SK-N-SH treated with all-trans-retinoic acid at 6 μM for 48 hours (cell line): ENCODE measurements at regions not wholly inside any gene's neighbourhood (a gene's known extent, or its start where the extent isn't known, plus 50 kb on each side); places are given as distances from the start of the nearest gene placed in this dataset.

Experiments used
- ARNTL ChIP-seq: fragments of 450-650 bp; formaldehyde crosslinking; IDR thresholded peaks from 2 replicates; pipeline ENCODE4 v1.5.0; 2020; ENCODE audit warnings: low read depth, mild to moderate bottlenecking, moderate library complexity, borderline replicate concordance
- CSDC2 ChIP-seq: fragments of 250-450 bp; sonication (Bioruptor Pico); IDR thresholded peaks from 2 replicates; pipeline ENCODE4 v1.5.0; 2020; ENCODE audit warnings: mild to moderate bottlenecking, moderate library complexity
- OSR1 ChIP-seq: fragments of 250-450 bp; sonication (Bioruptor Pico); IDR thresholded peaks from 2 replicates; pipeline ENCODE4 v1.8.0; 2022; ENCODE audit warnings: moderate library complexity, mild to moderate bottlenecking, inconsistent platforms
- SNAI2 ChIP-seq: fragments of 250-450 bp; sonication (Bioruptor Pico); IDR thresholded peaks from 2 replicates; pipeline ENCODE4 v1.5.0; 2020; ENCODE audit warnings: mild to moderate bottlenecking, moderate library complexity
- TCF4 ChIP-seq: fragments of 250-450 bp; sonication (Bioruptor Pico); IDR thresholded peaks from 2 replicates; pipeline ENCODE4 v1.8.0; 2021; ENCODE audit warnings: mild to moderate bottlenecking, moderate library complexity, borderline replicate concordance
- TF ChIP-seq, protein P1 (sequence below): fragments of 250-450 bp; sonication (Bioruptor Pico); IDR thresholded peaks from 2 replicates; pipeline ENCODE4 v1.8.0; 2021; ENCODE audit warnings: low read depth, mild to moderate bottlenecking, moderate library complexity, borderline replicate concordance
- TF ChIP-seq, protein P2 (sequence below): fragments of 250-450 bp; sonication (Bioruptor Pico); IDR thresholded peaks from 2 replicates; pipeline ENCODE4 v1.5.1; 2021; ENCODE audit warnings: mild to moderate bottlenecking, moderate library complexity
- TF ChIP-seq, protein P3 (sequence below): fragments of 250-450 bp; sonication (Bioruptor Pico); IDR thresholded peaks from 2 replicates; pipeline ENCODE4 v1.5.1; 2020; ENCODE audit warnings: low read depth, mild to moderate bottlenecking, moderate library complexity
- TF ChIP-seq, protein P4 (sequence below): fragments of 250-450 bp; sonication (Bioruptor Pico); IDR thresholded peaks from 2 replicates; pipeline ENCODE4 v1.8.0; 2020; ENCODE audit warnings: mild to moderate bottlenecking, moderate library complexity, borderline replicate concordance

DNA sequence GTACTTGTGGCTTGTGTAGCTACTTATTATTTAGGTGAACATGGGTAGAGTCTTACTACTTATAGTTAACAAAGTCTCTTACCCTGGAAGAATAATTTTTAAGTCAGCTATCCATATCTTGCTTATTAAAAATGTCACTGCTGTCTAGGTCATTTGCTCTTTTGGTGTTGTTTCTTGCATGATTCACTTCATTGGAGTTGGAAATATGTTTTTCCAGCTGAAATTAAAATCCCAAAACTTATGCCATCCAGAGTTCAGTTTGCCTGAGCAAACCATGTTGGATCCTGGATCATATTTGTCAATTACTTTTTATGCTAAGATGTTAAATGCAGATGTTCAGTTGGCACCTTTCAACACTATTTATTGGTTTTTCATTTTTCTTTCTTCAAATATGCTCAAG is 421.0 kb upstream of the RBMS3 start:
- TF ChIP-seq, protein P1, sequence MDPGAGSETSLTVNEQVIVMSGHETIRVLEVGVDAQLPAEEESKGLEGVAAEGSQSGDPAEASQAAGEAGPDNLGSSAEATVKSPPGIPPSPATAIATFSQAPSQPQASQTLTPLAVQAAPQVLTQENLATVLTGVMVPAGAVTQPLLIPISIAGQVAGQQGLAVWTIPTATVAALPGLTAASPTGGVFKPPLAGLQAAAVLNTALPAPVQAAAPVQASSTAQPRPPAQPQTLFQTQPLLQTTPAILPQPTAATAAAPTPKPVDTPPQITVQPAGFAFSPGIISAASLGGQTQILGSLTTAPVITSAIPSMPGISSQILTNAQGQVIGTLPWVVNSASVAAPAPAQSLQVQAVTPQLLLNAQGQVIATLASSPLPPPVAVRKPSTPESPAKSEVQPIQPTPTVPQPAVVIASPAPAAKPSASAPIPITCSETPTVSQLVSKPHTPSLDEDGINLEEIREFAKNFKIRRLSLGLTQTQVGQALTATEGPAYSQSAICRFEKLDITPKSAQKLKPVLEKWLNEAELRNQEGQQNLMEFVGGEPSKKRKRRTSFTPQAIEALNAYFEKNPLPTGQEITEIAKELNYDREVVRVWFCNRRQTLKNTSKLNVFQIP (CRISPR knock-in tag) = no peak
- TF ChIP-seq, protein P2, sequence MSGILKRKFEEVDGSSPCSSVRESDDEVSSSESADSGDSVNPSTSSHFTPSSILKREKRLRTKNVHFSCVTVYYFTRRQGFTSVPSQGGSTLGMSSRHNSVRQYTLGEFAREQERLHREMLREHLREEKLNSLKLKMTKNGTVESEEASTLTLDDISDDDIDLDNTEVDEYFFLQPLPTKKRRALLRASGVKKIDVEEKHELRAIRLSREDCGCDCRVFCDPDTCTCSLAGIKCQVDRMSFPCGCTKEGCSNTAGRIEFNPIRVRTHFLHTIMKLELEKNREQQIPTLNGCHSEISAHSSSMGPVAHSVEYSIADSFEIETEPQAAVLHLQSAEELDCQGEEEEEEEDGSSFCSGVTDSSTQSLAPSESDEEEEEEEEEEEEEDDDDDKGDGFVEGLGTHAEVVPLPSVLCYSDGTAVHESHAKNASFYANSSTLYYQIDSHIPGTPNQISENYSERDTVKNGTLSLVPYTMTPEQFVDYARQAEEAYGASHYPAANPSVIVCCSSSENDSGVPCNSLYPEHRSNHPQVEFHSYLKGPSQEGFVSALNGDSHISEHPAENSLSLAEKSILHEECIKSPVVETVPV = no peak
- TF ChIP-seq, protein P3, sequence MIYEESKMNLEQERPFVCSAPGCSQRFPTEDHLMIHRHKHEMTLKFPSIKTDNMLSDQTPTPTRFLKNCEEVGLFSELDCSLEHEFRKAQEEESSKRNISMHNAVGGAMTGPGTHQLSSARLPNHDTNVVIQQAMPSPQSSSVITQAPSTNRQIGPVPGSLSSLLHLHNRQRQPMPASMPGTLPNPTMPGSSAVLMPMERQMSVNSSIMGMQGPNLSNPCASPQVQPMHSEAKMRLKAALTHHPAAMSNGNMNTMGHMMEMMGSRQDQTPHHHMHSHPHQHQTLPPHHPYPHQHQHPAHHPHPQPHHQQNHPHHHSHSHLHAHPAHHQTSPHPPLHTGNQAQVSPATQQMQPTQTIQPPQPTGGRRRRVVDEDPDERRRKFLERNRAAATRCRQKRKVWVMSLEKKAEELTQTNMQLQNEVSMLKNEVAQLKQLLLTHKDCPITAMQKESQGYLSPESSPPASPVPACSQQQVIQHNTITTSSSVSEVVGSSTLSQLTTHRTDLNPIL = no peak
- TF ChIP-seq SNAI2 (CRISPR knock-in tag) (no peak), TCF4 (CRISPR knock-in tag) (no peak), OSR1 (CRISPR knock-in tag) (no peak), ARNTL (CRISPR knock-in tag) (no peak), CSDC2 (CRISPR knock-in tag) (no peak)
- TF ChIP-seq, protein P4, sequence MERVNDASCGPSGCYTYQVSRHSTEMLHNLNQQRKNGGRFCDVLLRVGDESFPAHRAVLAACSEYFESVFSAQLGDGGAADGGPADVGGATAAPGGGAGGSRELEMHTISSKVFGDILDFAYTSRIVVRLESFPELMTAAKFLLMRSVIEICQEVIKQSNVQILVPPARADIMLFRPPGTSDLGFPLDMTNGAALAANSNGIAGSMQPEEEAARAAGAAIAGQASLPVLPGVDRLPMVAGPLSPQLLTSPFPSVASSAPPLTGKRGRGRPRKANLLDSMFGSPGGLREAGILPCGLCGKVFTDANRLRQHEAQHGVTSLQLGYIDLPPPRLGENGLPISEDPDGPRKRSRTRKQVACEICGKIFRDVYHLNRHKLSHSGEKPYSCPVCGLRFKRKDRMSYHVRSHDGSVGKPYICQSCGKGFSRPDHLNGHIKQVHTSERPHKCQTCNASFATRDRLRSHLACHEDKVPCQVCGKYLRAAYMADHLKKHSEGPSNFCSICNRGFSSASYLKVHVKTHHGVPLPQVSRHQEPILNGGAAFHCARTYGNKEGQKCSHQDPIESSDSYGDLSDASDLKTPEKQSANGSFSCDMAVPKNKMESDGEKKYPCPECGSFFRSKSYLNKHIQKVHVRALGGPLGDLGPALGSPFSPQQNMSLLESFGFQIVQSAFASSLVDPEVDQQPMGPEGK (CRISPR knock-in tag) = no peak
